HCEC 1CT (cell line): ENCODE measurements at regions not wholly inside any gene's neighbourhood (a gene's known extent, or its start where the extent isn't known, plus 50 kb on each side); places are given as distances from the start of the nearest gene placed in this dataset.

Source experiments
- DNase-seq: peaks from one replicate; pipeline ENCODE4 v3.0.0-alpha.2; 2017

- DNase-seq = no peak
Observed at GRCh38 chr13:86974251-86974994, 696.7 kb upstream of the SLITRK5 start.

DNA sequence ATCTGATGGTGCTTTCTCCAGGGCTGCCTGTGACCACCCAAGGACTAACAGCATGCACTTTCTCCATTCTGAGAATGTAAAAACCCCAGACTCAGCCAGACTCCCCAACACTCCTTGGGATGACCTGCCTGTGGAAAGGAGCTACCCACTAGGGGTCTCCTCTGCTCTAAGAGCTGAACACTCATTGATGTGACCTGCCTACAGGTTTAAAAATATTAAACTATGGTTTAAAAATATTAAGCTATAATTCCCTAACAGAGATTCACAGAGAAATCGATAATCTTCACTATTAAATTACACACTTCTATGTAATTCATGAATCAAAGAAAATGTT lies 696.2 kb upstream of the SLITRK5 start:
- DNase-seq = no peak

- peak; percentile 26 for DNase-seq
Observed at GRCh38 chr13:86976521-86977324, 694.4 kb upstream of the SLITRK5 start.

DNA sequence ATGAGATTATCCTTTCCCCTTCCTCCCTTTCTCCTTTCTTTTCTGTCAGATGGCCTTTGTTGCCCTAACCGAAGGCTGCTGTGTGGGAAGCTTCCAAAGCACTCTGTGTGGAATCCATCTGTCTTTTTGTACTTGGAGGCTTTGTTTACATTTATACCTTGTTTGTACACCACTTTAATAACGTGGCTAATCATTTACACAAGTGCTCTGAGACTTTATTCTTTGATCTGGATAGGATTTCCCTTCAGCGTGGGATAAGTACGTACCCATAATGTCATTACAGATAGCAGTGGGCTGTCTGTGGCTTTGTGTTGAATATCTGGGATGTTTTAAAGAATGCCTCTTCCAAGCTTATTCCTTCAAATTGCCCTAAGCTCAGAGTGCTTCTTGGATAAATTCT lies 684.7 kb upstream of the SLITRK5 start:
- DNase-seq = no peak

DNA sequence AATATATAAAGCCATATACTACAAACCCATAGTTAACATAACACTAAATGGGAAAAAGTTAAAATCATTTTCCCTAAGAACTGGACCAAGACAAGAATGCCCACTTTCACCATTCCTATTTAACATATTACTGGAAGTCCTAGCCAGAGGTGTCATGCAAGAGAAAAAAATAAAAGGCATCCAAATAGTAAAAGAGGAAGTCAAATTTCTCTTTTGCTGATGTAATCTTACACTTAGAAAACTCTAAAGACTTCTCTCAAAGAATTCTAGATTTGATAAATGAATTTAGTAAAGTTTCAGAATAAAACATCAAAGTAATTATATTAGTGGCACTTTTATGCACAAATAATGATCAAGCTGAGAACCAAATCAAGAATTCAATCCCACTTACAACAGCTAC lies 678.9 kb upstream of the SLITRK5 start:
- DNase-seq = no peak

GRCh38 chr13:87003265-87003664 lies 667.9 kb upstream of the SLITRK5 start:
- DNase-seq = no peak

DNA sequence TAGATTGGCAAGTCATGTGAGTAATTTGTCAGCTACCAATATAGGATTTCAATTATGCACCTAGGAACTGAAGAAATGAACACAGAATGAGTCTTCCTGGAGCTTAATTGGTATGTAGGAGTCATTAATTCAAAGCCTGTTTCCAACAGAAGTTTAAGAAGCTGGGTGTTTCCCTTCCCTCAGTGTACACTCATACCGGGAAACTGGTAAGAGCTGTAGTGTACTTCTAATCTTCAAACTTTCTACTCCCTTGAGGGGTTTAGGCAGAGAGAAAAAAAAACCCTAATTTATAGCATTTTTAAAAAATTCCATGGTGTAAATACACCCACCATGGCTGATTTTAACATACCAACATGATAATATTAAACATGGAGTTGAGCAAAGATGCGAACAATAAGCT lies 665.7 kb upstream of the SLITRK5 start:
- no peak for DNase-seq

GRCh38 chr13:87035526-87035925 lies 635.6 kb upstream of the SLITRK5 start:
- DNase-seq = no peak

DNA sequence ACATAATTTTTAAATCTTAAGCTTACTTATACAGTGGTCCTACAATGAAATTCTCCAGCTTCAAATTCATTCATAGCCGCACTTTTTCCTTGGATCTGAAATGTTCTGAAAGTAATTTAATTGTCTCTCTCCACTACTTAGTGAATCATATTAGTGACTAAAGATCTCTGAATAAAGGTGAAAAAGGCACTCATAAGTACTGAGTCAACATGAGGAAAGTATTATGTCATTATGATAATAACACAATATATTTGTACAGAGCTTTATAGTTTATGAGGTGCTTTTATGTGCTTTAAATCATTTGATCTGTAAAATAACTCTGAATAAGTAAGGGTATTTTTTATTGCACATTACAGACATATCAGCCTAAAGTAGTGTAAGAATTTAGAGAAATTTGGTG lies 628.2 kb upstream of the SLITRK5 start:
- peak; percentile 43 for DNase-seq

DNA sequence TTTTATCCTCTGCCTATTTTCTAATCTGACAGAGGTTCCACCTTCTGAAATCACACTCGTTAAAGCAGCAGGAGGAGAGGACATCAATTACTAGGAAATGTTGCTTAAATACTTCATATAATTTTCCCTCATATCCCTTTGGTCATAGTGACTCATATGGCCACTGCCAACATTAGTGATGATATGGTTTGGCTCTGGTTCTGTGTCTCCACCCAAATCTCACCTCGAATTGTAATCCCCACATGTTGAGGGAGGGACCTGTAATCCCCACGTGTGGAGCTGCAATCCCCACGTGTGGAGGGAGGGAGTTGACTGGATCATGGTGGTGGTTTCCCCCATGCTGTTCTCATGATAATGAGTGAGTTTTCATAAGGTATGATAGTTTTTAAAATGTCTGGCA lies 618.4 kb upstream of the SLITRK5 start:
- peak; percentile 3 for DNase-seq

DNA sequence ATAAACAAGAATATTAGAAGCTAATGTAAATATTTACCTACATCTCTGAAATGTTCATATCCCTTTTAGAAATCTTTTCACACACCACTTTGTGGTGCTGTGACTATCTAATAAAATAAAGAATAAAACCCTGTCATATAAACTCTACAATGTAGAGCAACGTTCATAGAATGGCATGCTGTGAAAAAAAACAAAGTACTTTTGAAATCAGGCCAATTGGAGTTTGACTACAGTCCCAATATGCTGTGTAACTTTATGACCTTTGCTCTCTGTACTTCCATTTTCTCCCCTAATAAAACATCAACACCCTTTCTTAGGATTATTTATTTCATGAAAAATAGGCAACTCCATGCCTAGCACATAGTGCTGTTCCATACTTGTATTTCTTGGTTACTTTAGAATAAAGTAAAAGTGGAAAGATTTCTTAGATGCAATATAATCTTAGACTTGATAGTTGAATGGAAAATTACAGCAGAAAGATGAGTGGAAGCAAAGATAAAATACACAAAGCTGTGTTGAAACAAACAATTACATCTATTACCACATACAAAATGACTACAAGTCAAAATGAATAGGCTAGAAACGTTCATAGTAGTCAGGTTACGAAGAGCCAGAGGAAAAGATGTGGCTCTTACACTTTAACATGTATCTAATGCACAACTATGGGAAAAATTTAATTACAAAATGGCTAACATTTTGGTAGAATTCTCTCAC lies 613.2 kb upstream of the SLITRK5 start:
- DNase-seq = peak; percentile 62

DNA sequence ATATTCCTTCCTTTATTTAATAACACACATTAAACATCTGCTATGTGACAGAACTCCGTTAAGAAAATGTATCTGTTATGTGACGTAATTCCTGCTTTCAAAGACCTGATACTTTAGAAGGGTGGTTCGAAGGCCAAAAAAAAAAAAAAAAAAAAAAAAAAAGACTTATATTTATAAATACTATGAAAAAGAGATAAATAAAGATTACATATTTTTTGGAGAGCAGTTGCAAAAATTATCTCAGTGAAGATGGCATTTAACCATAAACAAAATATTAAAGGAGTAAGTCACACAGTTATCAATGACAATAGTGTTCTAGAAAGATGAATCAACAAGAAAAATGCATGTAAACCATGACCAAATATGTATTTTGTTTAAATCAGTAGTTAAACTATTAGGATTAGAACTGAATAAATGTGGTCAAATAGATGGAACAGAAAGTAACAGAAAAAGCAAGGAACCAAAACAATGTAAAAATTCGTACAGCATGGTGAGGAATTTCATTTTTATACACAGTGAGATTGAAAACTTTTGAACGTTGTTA lies 612.3 kb upstream of the SLITRK5 start:
- peak; percentile 52 for DNase-seq

GRCh38 chr13:87078947-87079795 lies 592.0 kb upstream of the SLITRK5 start:
- no peak for DNase-seq

GRCh38 chr13:87080100-87080779 lies 590.9 kb upstream of the SLITRK5 start:
- DNase-seq = no peak

GRCh38 chr13:87084192-87084591 lies 587.0 kb upstream of the SLITRK5 start:
- DNase-seq = no peak

DNA sequence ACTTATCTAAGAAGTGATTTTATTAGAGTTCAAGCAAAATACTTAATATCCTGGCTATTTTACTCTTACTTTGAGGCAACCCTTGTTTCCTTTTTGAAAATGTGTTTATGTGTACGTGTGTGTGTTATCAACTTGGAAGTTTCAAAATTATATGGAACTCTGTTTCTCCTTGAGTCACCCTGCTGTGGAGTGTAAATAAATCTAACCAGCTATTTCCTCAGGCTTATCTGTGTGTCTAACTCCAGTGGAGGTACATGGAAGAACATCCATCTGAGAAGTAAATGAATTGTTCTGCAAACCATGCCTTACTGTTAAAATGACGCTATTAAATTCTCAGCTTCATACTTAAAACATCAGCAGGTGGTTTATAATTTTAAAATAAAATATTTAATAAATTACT lies 583.4 kb upstream of the SLITRK5 start:
- peak; percentile 53 for DNase-seq

DNA sequence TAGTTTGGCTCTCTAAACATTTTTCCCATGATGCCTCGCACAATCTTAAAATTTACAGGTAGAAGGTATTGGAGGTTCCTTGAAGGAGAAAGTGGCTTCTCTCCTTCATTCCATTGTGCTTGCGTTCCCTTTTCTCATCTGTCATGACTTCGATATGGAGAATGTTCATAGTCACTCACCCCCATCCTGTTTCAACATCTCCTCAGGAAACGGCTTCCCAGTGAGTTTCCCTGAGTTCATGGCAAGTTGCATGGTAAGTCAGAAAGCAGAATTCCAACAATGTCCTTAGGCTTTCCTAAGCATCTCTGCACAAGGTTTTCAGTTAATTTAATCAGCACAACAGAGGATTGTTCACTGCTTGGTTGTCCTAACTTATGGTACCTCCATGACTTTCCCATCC lies 581.8 kb upstream of the SLITRK5 start:
- peak; percentile 87 for DNase-seq

DNA sequence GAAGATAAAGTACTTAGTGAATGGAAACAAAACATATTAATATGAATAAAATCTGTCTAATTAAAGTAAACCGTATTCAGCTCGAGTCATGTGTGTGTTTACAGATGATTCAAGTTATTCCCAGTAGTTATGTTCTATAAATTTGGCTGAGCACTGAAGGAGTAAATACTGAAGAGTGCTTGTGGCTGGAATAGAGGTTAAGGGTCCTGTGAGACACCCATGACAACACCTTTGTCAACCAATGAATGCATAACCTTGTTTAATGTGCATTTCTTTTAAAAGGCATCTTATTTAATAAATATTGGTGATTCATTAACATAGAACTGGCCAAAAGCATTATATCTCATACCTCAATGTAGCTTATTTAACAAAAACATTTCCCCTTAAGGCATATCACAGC lies 577.8 kb upstream of the SLITRK5 start:
- peak; percentile 74 for DNase-seq

- DNase-seq = no peak
Observed at GRCh38 chr13:87094646-87095045, 576.5 kb upstream of the SLITRK5 start.

- no peak for DNase-seq
Observed at GRCh38 chr13:87100431-87100830, 570.7 kb upstream of the SLITRK5 start.

- no peak for DNase-seq
Observed at GRCh38 chr13:87107651-87108050, 563.5 kb upstream of the SLITRK5 start.

DNA sequence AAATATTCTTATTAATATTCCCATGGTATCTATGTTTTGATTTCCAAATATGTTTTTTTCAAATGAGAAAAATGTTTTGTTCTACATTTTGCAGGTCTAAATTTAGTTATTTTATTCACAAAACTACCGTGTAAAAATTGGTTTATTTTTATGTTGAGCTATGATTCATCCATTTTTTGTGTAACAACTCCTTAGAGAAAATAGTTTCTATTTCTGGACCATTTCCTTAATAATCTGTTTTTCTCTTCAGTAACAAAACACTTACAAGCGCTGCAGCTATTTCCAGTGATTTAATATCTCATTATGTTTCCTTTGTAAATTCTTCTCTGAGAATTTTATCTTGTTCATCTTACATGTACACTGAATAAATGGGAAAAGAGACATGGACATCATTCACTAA lies 550.7 kb upstream of the SLITRK5 start:
- DNase-seq = peak; percentile 25
